ENCODE measurements at regions not wholly inside any gene's neighbourhood (a gene's known extent, or its start where the extent isn't known, plus 50 kb on each side); places are given as distances from the start of the nearest gene placed in this dataset.

DNA sequence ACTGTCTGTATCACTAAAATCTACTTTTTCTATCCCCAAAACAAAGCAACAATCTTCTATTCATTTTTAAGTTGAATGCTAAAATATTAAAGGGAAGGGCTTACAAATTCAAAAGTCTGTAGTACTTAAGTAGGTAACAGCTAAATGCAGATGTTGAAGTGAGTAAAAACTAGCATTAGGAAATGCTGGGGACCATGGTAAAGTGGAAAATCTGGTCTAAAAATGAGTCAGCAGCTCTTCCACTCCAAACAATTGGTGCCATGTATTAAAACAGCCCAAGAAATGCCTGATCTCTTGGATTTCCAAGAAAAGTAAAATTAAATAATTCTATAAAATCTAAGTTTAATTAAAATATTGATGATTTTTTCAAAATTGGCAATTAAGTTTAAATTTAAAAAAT, 73.3 kb upstream of the PPP3CA start:
- no peaks in the 10 kb centered on the region for H3K27me3 ChIP-seq
- H3K27ac ChIP-seq: no peak overlapping the region
- H3K4me3 ChIP-seq: no peak overlapping the region
- TF ChIP-seq, protein P1, sequence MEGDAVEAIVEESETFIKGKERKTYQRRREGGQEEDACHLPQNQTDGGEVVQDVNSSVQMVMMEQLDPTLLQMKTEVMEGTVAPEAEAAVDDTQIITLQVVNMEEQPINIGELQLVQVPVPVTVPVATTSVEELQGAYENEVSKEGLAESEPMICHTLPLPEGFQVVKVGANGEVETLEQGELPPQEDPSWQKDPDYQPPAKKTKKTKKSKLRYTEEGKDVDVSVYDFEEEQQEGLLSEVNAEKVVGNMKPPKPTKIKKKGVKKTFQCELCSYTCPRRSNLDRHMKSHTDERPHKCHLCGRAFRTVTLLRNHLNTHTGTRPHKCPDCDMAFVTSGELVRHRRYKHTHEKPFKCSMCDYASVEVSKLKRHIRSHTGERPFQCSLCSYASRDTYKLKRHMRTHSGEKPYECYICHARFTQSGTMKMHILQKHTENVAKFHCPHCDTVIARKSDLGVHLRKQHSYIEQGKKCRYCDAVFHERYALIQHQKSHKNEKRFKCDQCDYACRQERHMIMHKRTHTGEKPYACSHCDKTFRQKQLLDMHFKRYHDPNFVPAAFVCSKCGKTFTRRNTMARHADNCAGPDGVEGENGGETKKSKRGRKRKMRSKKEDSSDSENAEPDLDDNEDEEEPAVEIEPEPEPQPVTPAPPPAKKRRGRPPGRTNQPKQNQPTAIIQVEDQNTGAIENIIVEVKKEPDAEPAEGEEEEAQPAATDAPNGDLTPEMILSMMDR (IDR thresholded peaks at IDR 0.05): no peak
- no peaks in the 10 kb centered on the region for H3K36me3 ChIP-seq
- no peak for DNase-seq
- H3K4me1 ChIP-seq: no peaks in the 10 kb centered on the region
- no peaks in the 10 kb centered on the region for H3K9me3 ChIP-seq
- H3K9ac ChIP-seq (ENCODE audit: low read depth in 2 of 2, low read length in 2 of 2): no peak overlapping the region
- intact Hi-C loops (cut with DNase I): no loop called here

DNA sequence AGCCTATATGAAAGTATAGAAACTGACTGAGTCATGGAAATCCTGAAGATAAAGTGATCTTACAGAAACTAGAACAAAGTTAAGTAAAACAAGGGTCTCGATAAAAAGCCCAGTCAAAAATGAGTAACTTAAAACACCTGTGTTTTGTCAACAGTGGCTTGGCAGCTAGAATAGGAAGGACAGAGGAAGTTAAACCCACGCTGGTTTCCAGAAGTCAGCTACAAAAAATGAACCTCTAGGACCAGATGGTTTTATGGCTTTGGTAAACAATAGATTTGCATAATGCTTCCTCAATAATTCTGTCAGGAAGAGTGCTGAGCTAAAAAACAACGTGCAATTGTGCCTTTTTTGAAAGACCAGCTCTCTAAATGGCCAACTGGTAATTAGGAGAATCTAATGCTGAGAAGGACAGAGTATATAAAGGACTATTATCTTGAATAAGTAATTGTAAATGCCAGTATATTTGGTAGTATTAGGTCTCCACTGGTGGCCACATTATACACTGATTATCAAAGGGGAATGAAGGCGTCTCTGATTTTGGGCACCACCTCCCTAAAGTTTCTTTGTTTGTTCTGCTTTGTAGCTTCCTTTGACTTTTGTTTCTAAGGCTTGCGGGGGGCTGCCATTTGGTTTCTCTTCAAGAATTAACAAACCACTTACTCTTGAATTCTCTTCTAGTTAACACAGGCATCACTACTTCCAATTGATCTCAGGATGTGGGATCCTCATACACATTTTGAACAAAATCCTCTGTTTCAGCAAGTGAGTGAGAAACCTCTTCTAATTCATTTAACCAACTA, 72.2 kb upstream of the PPP3CA start:
- intact Hi-C loops (cut with DNase I): no loop called here
- H3K4me3 ChIP-seq: no peak overlapping the region
- H3K9ac ChIP-seq (ENCODE audit: low read depth in 2 of 2, low read length in 2 of 2): no peak overlapping the region
- TF ChIP-seq, protein P1 (IDR thresholded peaks at IDR 0.05): no peak
- H3K36me3 ChIP-seq: no peaks in the 10 kb centered on the region
- peak overlapping the region; percentile 23 for H3K27ac ChIP-seq
- H3K27me3 ChIP-seq: no peaks in the 10 kb centered on the region
- no peaks in the 10 kb centered on the region for H3K4me1 ChIP-seq
- H3K9me3 ChIP-seq: no peaks in the 10 kb centered on the region
- peak; percentile 59 for DNase-seq

DNA sequence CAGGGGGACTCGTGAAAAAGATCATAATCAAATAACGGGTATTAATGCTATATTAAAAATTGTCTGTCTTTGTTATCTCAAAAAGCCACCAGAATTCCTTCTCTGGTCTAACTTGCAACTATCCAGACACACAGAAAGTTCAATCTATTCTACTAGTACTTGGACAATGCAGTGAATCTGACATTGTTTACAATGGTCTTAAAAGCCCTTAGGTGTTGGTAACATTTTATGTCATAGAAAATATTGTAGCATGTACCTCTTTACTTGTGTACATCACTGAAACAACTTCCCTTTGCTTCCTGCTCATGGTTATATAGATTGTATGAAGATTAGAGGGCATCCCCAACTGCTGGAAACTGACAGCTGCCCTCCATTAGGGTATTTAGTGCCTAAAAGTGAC, 71.1 kb upstream of the PPP3CA start:
- intact Hi-C loops (cut with DNase I): no loop called here
- TF ChIP-seq, protein P1 (IDR thresholded peaks at IDR 0.05): no peak
- H3K4me3 ChIP-seq: no peak overlapping the region
- no peaks in the 10 kb centered on the region for H3K27me3 ChIP-seq
- no peaks in the 10 kb centered on the region for H3K9me3 ChIP-seq
- no peak overlapping the region for H3K9ac ChIP-seq (ENCODE audit: low read depth in 2 of 2, low read length in 2 of 2)
- H3K4me1 ChIP-seq: no peaks in the 10 kb centered on the region
- no peak overlapping the region for H3K27ac ChIP-seq
- H3K36me3 ChIP-seq: no peaks in the 10 kb centered on the region
- DNase-seq: no peak

DNA sequence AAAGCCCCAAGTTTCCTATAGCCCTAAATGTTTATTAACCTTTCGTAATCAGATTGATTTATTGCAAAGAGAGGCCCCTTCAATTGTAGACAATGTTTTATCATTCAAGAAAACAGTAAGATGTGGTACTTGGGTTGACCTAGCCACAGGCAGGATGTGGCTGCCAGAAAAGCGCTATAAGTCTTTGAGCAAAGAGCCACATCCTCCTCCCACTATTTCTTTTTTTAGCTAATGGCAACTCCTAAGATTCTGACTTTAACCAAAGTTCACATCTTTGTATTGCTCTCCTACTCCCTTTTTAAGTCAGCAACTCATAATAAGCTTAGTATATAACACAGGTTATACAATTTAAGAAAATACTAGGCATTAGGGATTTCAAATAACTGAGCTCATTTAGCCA, 70.7 kb upstream of the PPP3CA start:
- intact Hi-C loops (cut with DNase I): no loop called here
- H3K9me3 ChIP-seq: no peaks in the 10 kb centered on the region
- DNase-seq: no peak
- no peaks in the 10 kb centered on the region for H3K36me3 ChIP-seq
- H3K9ac ChIP-seq (ENCODE audit: low read depth in 2 of 2, low read length in 2 of 2): no peak overlapping the region
- H3K27ac ChIP-seq: no peak overlapping the region
- TF ChIP-seq, protein P1 (IDR thresholded peaks at IDR 0.05): no peak
- H3K4me1 ChIP-seq: no peaks in the 10 kb centered on the region
- H3K27me3 ChIP-seq: no peaks in the 10 kb centered on the region
- no peak overlapping the region for H3K4me3 ChIP-seq

DNA sequence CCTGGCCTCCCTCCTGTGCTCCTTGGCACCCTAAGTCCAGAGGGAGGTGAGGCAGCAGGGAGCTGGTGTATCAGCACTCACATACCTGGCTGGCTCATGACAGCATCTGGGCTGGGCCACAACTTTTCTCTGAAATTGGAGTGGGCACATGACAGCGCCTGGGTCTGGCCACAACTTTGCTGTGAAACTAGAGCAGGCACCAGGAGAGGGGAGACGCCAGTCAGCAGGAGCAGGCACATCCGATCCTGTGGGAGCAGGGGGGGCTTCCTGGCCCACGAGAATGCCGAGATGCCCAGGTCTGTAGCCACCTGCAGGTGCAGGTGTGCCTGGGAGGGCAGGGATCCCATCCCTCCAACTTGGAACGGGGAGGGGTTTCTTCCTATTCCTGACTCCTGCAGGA, 69.7 kb upstream of the PPP3CA start:
- H3K4me3 ChIP-seq: no peak overlapping the region
- H3K36me3 ChIP-seq: no peaks in the 10 kb centered on the region
- TF ChIP-seq, protein P1 (IDR thresholded peaks at IDR 0.05): no peak
- no peaks in the 10 kb centered on the region for H3K27me3 ChIP-seq
- no peaks in the 10 kb centered on the region for H3K9me3 ChIP-seq
- no peak for DNase-seq
- no peaks in the 10 kb centered on the region for H3K4me1 ChIP-seq
- H3K27ac ChIP-seq: no peak overlapping the region
- H3K9ac ChIP-seq (ENCODE audit: low read depth in 2 of 2, low read length in 2 of 2): no peak overlapping the region
- intact Hi-C loops (cut with DNase I): no loop called here
